ENCODE measurements at regions not wholly inside any gene's neighbourhood (a gene's known extent, or its start where the extent isn't known, plus 50 kb on each side); places are given as distances from the start of the nearest gene placed in this dataset.

DNA sequence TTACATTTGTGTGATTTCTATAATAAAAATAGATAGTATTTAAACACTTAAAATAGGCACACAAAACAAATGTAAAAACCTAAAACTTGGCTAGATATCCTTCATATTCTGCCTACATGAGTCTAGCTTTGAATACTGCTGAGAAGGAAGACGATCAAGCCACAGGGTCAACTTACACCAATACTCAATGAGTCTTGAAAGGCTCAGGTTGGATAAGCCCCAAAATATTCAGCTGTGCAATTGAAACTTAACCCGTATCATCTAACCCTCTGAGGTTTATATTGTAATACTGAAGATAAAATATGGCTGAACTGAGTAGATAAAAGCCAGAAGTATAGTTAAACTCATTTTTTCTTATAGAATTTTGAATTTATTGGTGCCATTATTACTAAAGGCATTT, 313.0 kb upstream of the NRXN1 start:
- Histone ChIP-seq H3K36me3 (no peaks in the 10 kb centered on the region), H3K4me3 (no peak overlapping the region), H3K27ac (no peak overlapping the region), H3K9me3 (no peaks in the 10 kb centered on the region), H3K4me1 (no peaks in the 10 kb centered on the region), H3K27me3 (no peaks in the 10 kb centered on the region)
- TF ChIP-seq, protein P1, sequence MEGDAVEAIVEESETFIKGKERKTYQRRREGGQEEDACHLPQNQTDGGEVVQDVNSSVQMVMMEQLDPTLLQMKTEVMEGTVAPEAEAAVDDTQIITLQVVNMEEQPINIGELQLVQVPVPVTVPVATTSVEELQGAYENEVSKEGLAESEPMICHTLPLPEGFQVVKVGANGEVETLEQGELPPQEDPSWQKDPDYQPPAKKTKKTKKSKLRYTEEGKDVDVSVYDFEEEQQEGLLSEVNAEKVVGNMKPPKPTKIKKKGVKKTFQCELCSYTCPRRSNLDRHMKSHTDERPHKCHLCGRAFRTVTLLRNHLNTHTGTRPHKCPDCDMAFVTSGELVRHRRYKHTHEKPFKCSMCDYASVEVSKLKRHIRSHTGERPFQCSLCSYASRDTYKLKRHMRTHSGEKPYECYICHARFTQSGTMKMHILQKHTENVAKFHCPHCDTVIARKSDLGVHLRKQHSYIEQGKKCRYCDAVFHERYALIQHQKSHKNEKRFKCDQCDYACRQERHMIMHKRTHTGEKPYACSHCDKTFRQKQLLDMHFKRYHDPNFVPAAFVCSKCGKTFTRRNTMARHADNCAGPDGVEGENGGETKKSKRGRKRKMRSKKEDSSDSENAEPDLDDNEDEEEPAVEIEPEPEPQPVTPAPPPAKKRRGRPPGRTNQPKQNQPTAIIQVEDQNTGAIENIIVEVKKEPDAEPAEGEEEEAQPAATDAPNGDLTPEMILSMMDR (IDR thresholded peaks at IDR 0.05), result no peak
- TF ChIP-seq POLR2A (IDR thresholded peaks at IDR 0.05) (no peak), POLR2AphosphoS5 (IDR thresholded peaks at IDR 0.05) (no peak), EP300 (IDR thresholded peaks at IDR 0.05) (no peak)
- WGBS, result 68% methylated on average over 2 of the region's 2 CpGs
- no peak for DNase-seq (ENCODE audit: low spot score in 2 of 2)

DNA sequence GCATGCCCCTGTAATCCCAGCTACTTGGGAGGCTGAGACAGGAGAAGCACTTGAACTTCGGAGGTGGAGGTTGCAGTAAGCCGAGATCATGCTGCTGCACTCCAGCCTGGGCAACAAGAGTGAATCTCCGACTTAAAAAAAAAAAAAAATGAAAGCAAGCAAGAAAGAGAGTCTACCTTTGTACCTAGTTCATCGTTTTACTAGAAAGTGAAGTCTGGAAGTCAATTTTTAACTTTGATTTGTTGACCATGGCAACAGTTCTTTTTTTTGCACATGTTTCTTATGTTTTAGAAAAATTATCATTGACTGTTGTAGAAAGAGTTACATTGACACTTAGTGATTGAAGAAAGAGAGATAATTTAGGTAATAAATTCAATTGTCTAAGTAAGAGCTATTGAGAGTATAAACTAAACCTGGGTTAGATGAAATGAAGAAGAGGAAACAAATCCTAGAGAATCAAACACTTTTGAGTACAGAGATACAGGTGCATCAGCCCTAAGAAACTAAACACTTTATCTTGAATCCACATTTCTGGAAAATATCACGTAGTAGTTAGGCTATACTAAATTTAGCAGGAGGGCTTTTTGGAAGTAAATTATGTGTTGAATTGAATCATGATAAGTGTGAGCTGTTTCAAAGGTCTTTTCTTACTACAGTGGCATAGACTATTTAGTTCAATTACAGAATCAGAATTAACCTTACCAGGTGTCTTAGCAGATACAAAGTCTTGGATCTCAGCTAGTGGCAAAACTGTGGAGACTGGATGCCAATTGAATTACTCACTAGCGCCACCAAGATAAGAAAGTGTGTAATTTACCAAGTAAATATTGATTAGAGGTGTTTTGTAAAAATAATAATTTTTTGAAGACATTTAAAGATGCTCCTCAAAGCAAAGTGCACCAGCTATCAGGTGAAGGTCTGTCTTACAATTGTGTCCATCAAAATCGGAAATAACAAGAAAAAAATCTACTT, 303.4 kb upstream of the NRXN1 start:
- H3K4me3 ChIP-seq, result no peak overlapping the region
- TF ChIP-seq EP300 (IDR thresholded peaks at IDR 0.05) (no peak), POLR2AphosphoS5 (IDR thresholded peaks at IDR 0.05) (no peak), POLR2A (IDR thresholded peaks at IDR 0.05) (no peak)
- TF ChIP-seq, protein P1 (IDR thresholded peaks at IDR 0.05), result no peak
- no peak overlapping the region for H3K27ac ChIP-seq
- DNase-seq (ENCODE audit: low spot score in 2 of 2), result no peak
- H3K36me3 ChIP-seq, result no peaks in the 10 kb centered on the region
- no peaks in the 10 kb centered on the region for H3K4me1 ChIP-seq
- no peaks in the 10 kb centered on the region for H3K9me3 ChIP-seq
- no peaks in the 10 kb centered on the region for H3K27me3 ChIP-seq
- 72% methylated on average over 7 of the region's 7 CpGs for WGBS

DNA sequence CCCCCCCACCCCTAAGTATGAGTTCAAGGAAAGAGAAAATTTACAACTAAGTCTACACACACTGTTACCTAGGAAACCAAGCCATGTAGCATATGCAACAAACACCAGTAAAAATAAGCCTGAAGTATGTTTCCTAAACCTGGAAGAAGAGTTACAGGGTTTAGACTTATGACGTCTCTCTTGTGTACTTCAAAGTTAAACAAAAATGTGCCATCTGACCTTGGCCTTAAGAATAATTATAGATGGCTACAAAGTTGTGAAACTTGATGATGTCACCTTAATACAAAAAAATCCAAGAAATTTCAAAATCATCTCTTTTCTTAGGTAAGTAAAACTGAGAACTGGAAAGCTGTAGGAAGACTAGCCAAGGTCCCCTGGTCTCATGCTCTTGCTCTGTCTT, 297.6 kb upstream of the NRXN1 start:
- WGBS, result 60% methylated on average over 1 of the region's 1 CpG
- DNase-seq (ENCODE audit: low spot score in 2 of 2), result no peak
- H3K4me1 ChIP-seq, result no peaks in the 10 kb centered on the region
- no peaks in the 10 kb centered on the region for H3K27me3 ChIP-seq
- H3K4me3 ChIP-seq, result no peak overlapping the region
- no peaks in the 10 kb centered on the region for H3K9me3 ChIP-seq
- no peak overlapping the region for H3K27ac ChIP-seq
- H3K36me3 ChIP-seq, result no peaks in the 10 kb centered on the region
- no peak for TF ChIP-seq POLR2A (IDR thresholded peaks at IDR 0.05)
- TF ChIP-seq EP300 (IDR thresholded peaks at IDR 0.05), result no peak
- TF ChIP-seq POLR2AphosphoS5 (IDR thresholded peaks at IDR 0.05), result no peak
- TF ChIP-seq, protein P1 (IDR thresholded peaks at IDR 0.05), result no peak

DNA sequence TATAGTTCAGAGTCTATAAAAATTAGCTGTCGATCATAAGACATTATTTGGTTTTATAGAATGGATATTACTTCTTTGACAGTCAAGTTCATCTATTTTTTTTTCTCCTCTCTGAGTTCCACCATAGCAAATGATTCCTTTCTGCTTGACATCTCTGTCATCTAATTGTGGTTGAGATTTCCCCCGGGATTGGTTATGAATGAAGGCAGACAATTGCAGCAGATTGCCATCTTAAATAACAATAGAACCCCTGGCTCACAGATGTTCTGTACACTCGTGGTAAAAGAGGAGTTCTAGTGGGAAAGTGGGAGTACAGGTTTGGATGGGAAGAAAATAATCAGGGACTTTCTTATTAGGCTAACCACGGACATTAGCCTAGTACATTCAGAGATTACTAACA, 292.1 kb upstream of the NRXN1 start:
- 67% methylated on average over 4 of the region's 4 CpGs for WGBS
- Histone ChIP-seq H3K9me3 (no peaks in the 10 kb centered on the region), H3K4me1 (no peaks in the 10 kb centered on the region), H3K27me3 (no peaks in the 10 kb centered on the region), H3K27ac (no peak overlapping the region), H3K4me3 (no peak overlapping the region), H3K36me3 (no peaks in the 10 kb centered on the region)
- TF ChIP-seq, protein P1 (IDR thresholded peaks at IDR 0.05), result no peak
- TF ChIP-seq EP300 (IDR thresholded peaks at IDR 0.05) (no peak), POLR2AphosphoS5 (IDR thresholded peaks at IDR 0.05) (no peak)
- DNase-seq (ENCODE audit: low spot score in 2 of 2), result no peak

- Histone ChIP-seq H3K27ac (no peak overlapping the region), H3K27me3 (no peaks in the 10 kb centered on the region), H3K4me3 (no peak overlapping the region), H3K4me1 (no peaks in the 10 kb centered on the region), H3K9me3 (no peaks in the 10 kb centered on the region), H3K36me3 (no peaks in the 10 kb centered on the region)
- TF ChIP-seq EP300 (IDR thresholded peaks at IDR 0.05) (no peak), POLR2A (IDR thresholded peaks at IDR 0.05) (no peak), POLR2AphosphoS5 (IDR thresholded peaks at IDR 0.05) (no peak)
- TF ChIP-seq, protein P1 (IDR thresholded peaks at IDR 0.05), result no peak
- DNase-seq (ENCODE audit: low spot score in 2 of 2), result no peak
- 90% methylated on average over 1 of the region's 1 CpG for WGBS
These were observed 290.7 kb upstream of the NRXN1 start for GRCh38 chr2:51322613-51323012.

All from suprapubic skin (tissue), 4 donors.